ENCODE measurements at regions not wholly inside any gene's neighbourhood (a gene's known extent, or its start where the extent isn't known, plus 50 kb on each side); places are given as distances from the start of the nearest gene placed in this dataset.

DNA sequence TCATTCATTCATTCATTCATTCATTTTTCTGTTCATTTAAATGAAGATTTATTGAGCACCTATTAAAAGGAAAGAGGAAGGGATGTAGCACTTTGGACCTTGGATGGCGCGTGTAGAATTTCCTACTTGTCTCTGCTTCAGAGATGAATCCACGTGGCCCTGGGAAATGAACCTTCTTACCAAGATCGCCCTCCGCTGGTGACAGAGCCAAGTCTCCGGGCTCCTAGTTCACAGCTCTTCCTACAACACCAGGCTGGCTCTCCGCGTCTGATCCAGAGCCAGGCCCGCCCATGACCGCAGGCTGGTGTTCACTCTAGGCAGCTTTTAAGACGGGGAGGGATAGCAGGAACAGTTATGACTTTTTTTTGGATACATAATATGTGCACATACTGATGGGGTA, 70.9 kb upstream of the PIWIL1 start:
- TF ChIP-seq POLR2A (IDR thresholded peaks at IDR 0.05; ENCODE audit: extremely low read depth, insufficient read length) (no peak), MYC (IDR thresholded peaks at IDR 0.05; ENCODE audit: low read depth, low read length) (no peak)
- TF ChIP-seq, protein P1, sequence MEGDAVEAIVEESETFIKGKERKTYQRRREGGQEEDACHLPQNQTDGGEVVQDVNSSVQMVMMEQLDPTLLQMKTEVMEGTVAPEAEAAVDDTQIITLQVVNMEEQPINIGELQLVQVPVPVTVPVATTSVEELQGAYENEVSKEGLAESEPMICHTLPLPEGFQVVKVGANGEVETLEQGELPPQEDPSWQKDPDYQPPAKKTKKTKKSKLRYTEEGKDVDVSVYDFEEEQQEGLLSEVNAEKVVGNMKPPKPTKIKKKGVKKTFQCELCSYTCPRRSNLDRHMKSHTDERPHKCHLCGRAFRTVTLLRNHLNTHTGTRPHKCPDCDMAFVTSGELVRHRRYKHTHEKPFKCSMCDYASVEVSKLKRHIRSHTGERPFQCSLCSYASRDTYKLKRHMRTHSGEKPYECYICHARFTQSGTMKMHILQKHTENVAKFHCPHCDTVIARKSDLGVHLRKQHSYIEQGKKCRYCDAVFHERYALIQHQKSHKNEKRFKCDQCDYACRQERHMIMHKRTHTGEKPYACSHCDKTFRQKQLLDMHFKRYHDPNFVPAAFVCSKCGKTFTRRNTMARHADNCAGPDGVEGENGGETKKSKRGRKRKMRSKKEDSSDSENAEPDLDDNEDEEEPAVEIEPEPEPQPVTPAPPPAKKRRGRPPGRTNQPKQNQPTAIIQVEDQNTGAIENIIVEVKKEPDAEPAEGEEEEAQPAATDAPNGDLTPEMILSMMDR (IDR thresholded peaks at IDR 0.05; ENCODE audit: low read depth, low read length), result no peak
- TF ChIP-seq, protein P2, sequence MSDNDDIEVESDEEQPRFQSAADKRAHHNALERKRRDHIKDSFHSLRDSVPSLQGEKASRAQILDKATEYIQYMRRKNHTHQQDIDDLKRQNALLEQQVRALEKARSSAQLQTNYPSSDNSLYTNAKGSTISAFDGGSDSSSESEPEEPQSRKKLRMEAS (IDR thresholded peaks at IDR 0.05; ENCODE audit: low read depth, low read length), result no peak

Data from NB4 (cell line).